RPMI7951 (cell line): ENCODE measurements at regions not wholly inside any gene's neighbourhood (a gene's known extent, or its start where the extent isn't known, plus 50 kb on each side); places are given as distances from the start of the nearest gene placed in this dataset.
"Not testable (repeated sequence)": the region's sequence is repeated elsewhere in the genome, so short reads cannot be mapped to it uniquely, and the experiment has no call there.

Source experiments
- DNase-seq: peaks from one replicate; pipeline ENCODE4 v3.0.0-alpha.2; 2012; ENCODE audit warnings: low read depth

GRCh38 chr2:210730672-210731071, 174.3 kb downstream of the CPS1 start:
- DNase-seq: no peak

GRCh38 chr2:210746826-210747225, 190.4 kb downstream of the CPS1 start:
- DNase-seq: not testable (repeated sequence)

GRCh38 chr2:210752532-210752931, 196.1 kb downstream of the CPS1 start:
- no peak for DNase-seq

- DNase-seq: no peak
These were observed 197.0 kb downstream of the CPS1 start for GRCh38 chr2:210753386-210753785.

GRCh38 chr2:210756855-210757254, 200.5 kb downstream of the CPS1 start:
- DNase-seq: no peak

- no peak for DNase-seq
These were observed 206.5 kb downstream of the CPS1 start for GRCh38 chr2:210762604-210763588.

GRCh38 chr2:210768329-210768910, 212.0 kb downstream of the CPS1 start:
- DNase-seq: no peak

- no peak for DNase-seq
These were observed 220.4 kb downstream of the CPS1 start for GRCh38 chr2:210776756-210777155.

GRCh38 chr2:210782222-210782621, 225.8 kb downstream of the CPS1 start:
- no peak for DNase-seq

GRCh38 chr2:210787831-210788230, 231.4 kb downstream of the CPS1 start:
- DNase-seq: not testable (repeated sequence)

GRCh38 chr2:210792000-210792399, 235.6 kb downstream of the CPS1 start:
- DNase-seq: no peak

- DNase-seq: no peak
These were observed 239.1 kb downstream of the CPS1 start for GRCh38 chr2:210795506-210795905.

GRCh38 chr2:210798180-210798579, 241.8 kb downstream of the CPS1 start:
- DNase-seq: no peak

GRCh38 chr2:210814251-210815025, 258.0 kb downstream of the CPS1 start:
- DNase-seq: no peak

- DNase-seq: no peak
These were observed 260.4 kb downstream of the CPS1 start for GRCh38 chr2:210816769-210817168.

GRCh38 chr2:210818473-210818872, 262.1 kb downstream of the CPS1 start:
- no peak for DNase-seq

GRCh38 chr2:210833403-210833802, 277.0 kb downstream of the CPS1 start:
- DNase-seq: no peak

GRCh38 chr2:210839034-210839433, 282.6 kb downstream of the CPS1 start:
- no peak for DNase-seq

GRCh38 chr2:210839450-210839849, 283.1 kb downstream of the CPS1 start:
- no peak for DNase-seq

GRCh38 chr2:210842896-210843295, 286.5 kb downstream of the CPS1 start:
- DNase-seq: no peak

GRCh38 chr2:210844016-210844415, 287.6 kb downstream of the CPS1 start:
- no peak for DNase-seq

GRCh38 chr2:210859314-210859713, 302.9 kb downstream of the CPS1 start:
- no peak for DNase-seq
